ENCODE measurements at regions not wholly inside any gene's neighbourhood (a gene's known extent, or its start where the extent isn't known, plus 50 kb on each side); places are given as distances from the start of the nearest gene placed in this dataset.
"Not testable (repeated sequence)": the region's sequence is repeated elsewhere in the genome, so short reads cannot be mapped to it uniquely, and the experiment has no call there.

GRCh38 chr5:19240170-19240569 is 747.8 kb downstream of the CDH18 start:
- H3K9me3 Mint-ChIP-seq, result peaks cover 35% of the 10 kb centered on the region
- H3K27me3 Mint-ChIP-seq (ENCODE audit: low read depth), result no peaks in the 10 kb centered on the region
- H3K4me1 Mint-ChIP-seq (ENCODE audit: low read depth), result no peaks in the 10 kb centered on the region
- no peak overlapping the region for H3K27ac Mint-ChIP-seq
- H3K4me3 Mint-ChIP-seq (ENCODE audit: low read depth), result no peak overlapping the region
- no peak for DNase-seq (ENCODE audit: low spot score)
- no peaks in the 10 kb centered on the region for H3K36me3 Mint-ChIP-seq (ENCODE audit: low read depth)
- intact Hi-C loops (cut with micrococcal nuclease), result no loop called here

GRCh38 chr5:19241690-19242089 is 746.3 kb downstream of the CDH18 start:
- Mint-ChIP-seq H3K36me3 (ENCODE audit: low read depth) (no peaks in the 10 kb centered on the region), H3K9me3 (peaks cover 44% of the 10 kb centered on the region), H3K4me3 (ENCODE audit: low read depth) (no peak overlapping the region), H3K27me3 (ENCODE audit: low read depth) (no peaks in the 10 kb centered on the region), H3K4me1 (ENCODE audit: low read depth) (no peaks in the 10 kb centered on the region), H3K27ac (no peak overlapping the region)
- intact Hi-C loops (cut with micrococcal nuclease), result no loop called here
- no peak for DNase-seq (ENCODE audit: low spot score)

- H3K36me3 Mint-ChIP-seq (ENCODE audit: low read depth); H3K4me1 Mint-ChIP-seq (ENCODE audit: low read depth); H3K27me3 Mint-ChIP-seq (ENCODE audit: low read depth); H3K4me3 Mint-ChIP-seq (ENCODE audit: low read depth); intact Hi-C loops (cut with micrococcal nuclease); H3K27ac Mint-ChIP-seq; DNase-seq (ENCODE audit: low spot score): not testable (repeated sequence)
- H3K9me3 Mint-ChIP-seq, result peaks cover 37% of the 10 kb centered on the region
Observed at GRCh38 chr5:19246191-19246590, 741.8 kb downstream of the CDH18 start.

GRCh38 chr5:19247302-19247701 is 740.7 kb downstream of the CDH18 start:
- no peaks in the 10 kb centered on the region for H3K27me3 Mint-ChIP-seq (ENCODE audit: low read depth)
- peaks cover 38% of the 10 kb centered on the region for H3K9me3 Mint-ChIP-seq
- H3K4me1 Mint-ChIP-seq (ENCODE audit: low read depth), result no peaks in the 10 kb centered on the region
- H3K4me3 Mint-ChIP-seq (ENCODE audit: low read depth), result no peak overlapping the region
- no peak for DNase-seq (ENCODE audit: low spot score)
- intact Hi-C loops (cut with micrococcal nuclease), result no loop called here
- no peak overlapping the region for H3K27ac Mint-ChIP-seq
- no peaks in the 10 kb centered on the region for H3K36me3 Mint-ChIP-seq (ENCODE audit: low read depth)

- no peaks in the 10 kb centered on the region for H3K27me3 Mint-ChIP-seq (ENCODE audit: low read depth)
- no peak for DNase-seq (ENCODE audit: low spot score)
- peaks cover 33% of the 10 kb centered on the region for H3K9me3 Mint-ChIP-seq
- H3K27ac Mint-ChIP-seq, result no peak overlapping the region
- intact Hi-C loops (cut with micrococcal nuclease), result no loop called here
- no peak overlapping the region for H3K4me3 Mint-ChIP-seq (ENCODE audit: low read depth)
- H3K36me3 Mint-ChIP-seq (ENCODE audit: low read depth), result no peaks in the 10 kb centered on the region
- H3K4me1 Mint-ChIP-seq (ENCODE audit: low read depth), result no peaks in the 10 kb centered on the region
Observed at GRCh38 chr5:19256036-19256435, 732.0 kb downstream of the CDH18 start.

- Mint-ChIP-seq H3K27ac (no peak overlapping the region), H3K4me3 (ENCODE audit: low read depth) (no peak overlapping the region), H3K4me1 (ENCODE audit: low read depth) (no peaks in the 10 kb centered on the region)
Observed at GRCh38 chr5:19258686-19259085, 729.3 kb downstream of the CDH18 start.

GRCh38 chr5:19261879-19262278 is 726.1 kb downstream of the CDH18 start:
- no peaks in the 10 kb centered on the region for H3K36me3 Mint-ChIP-seq (ENCODE audit: low read depth)
- DNase-seq (ENCODE audit: low spot score), result no peak
- intact Hi-C loops (cut with micrococcal nuclease), result no loop called here
- H3K4me1 Mint-ChIP-seq (ENCODE audit: low read depth), result no peaks in the 10 kb centered on the region
- peaks cover 47% of the 10 kb centered on the region for H3K9me3 Mint-ChIP-seq
- H3K4me3 Mint-ChIP-seq (ENCODE audit: low read depth), result no peak overlapping the region
- H3K27ac Mint-ChIP-seq, result no peak overlapping the region
- H3K27me3 Mint-ChIP-seq (ENCODE audit: low read depth), result no peaks in the 10 kb centered on the region

More at GRCh38 chr5:19258686-19259085, 729.3 kb downstream of the CDH18 start:
- DNase-seq (ENCODE audit: low spot score), result no peak
- Mint-ChIP-seq H3K36me3 (ENCODE audit: low read depth) (no peaks in the 10 kb centered on the region), H3K9me3 (peaks cover 38% of the 10 kb centered on the region), H3K27me3 (ENCODE audit: low read depth) (no peaks in the 10 kb centered on the region)
- intact Hi-C loops (cut with micrococcal nuclease), result no loop called here

- Mint-ChIP-seq H3K27ac (no peak overlapping the region), H3K9me3 (peaks cover 51% of the 10 kb centered on the region), H3K4me3 (ENCODE audit: low read depth) (no peak overlapping the region), H3K36me3 (ENCODE audit: low read depth) (no peaks in the 10 kb centered on the region), H3K27me3 (ENCODE audit: low read depth) (no peaks in the 10 kb centered on the region), H3K4me1 (ENCODE audit: low read depth) (no peaks in the 10 kb centered on the region)
- no peak for DNase-seq (ENCODE audit: low spot score)
- intact Hi-C loops (cut with micrococcal nuclease), result no loop called here
Observed at GRCh38 chr5:19264821-19265220, 723.2 kb downstream of the CDH18 start.

- intact Hi-C loops (cut with micrococcal nuclease), result no loop called here
- no peaks in the 10 kb centered on the region for H3K4me1 Mint-ChIP-seq (ENCODE audit: low read depth)
- no peak overlapping the region for H3K27ac Mint-ChIP-seq
- no peak for DNase-seq (ENCODE audit: low spot score)
- H3K4me3 Mint-ChIP-seq (ENCODE audit: low read depth), result no peak overlapping the region
- peaks cover 39% of the 10 kb centered on the region for H3K9me3 Mint-ChIP-seq
- H3K27me3 Mint-ChIP-seq (ENCODE audit: low read depth), result no peaks in the 10 kb centered on the region
- H3K36me3 Mint-ChIP-seq (ENCODE audit: low read depth), result no peaks in the 10 kb centered on the region
Observed at GRCh38 chr5:19266791-19267190, 721.2 kb downstream of the CDH18 start.

GRCh38 chr5:19270153-19270552 is 717.8 kb downstream of the CDH18 start:
- Mint-ChIP-seq H3K36me3 (ENCODE audit: low read depth) (no peaks in the 10 kb centered on the region), H3K9me3 (peaks cover 36% of the 10 kb centered on the region), H3K27ac (no peak overlapping the region), H3K4me3 (ENCODE audit: low read depth) (no peak overlapping the region), H3K4me1 (ENCODE audit: low read depth) (no peaks in the 10 kb centered on the region), H3K27me3 (ENCODE audit: low read depth) (no peaks in the 10 kb centered on the region)
- no peak for DNase-seq (ENCODE audit: low spot score)
- intact Hi-C loops (cut with micrococcal nuclease), result no loop called here

- Mint-ChIP-seq H3K27me3 (ENCODE audit: low read depth) (no peaks in the 10 kb centered on the region), H3K4me3 (ENCODE audit: low read depth) (no peak overlapping the region), H3K4me1 (ENCODE audit: low read depth) (no peaks in the 10 kb centered on the region), H3K36me3 (ENCODE audit: low read depth) (no peaks in the 10 kb centered on the region), H3K9me3 (peaks cover 37% of the 10 kb centered on the region), H3K27ac (no peak overlapping the region)
- no peak for DNase-seq (ENCODE audit: low spot score)
- intact Hi-C loops (cut with micrococcal nuclease), result no loop called here
Observed at GRCh38 chr5:19274578-19274977, 713.4 kb downstream of the CDH18 start.

- Mint-ChIP-seq H3K27ac (no peak overlapping the region), H3K4me1 (ENCODE audit: low read depth) (no peaks in the 10 kb centered on the region), H3K9me3 (peaks cover 20% of the 10 kb centered on the region), H3K4me3 (ENCODE audit: low read depth) (no peak overlapping the region), H3K27me3 (ENCODE audit: low read depth) (no peaks in the 10 kb centered on the region), H3K36me3 (ENCODE audit: low read depth) (no peaks in the 10 kb centered on the region)
- DNase-seq (ENCODE audit: low spot score), result no peak
- intact Hi-C loops (cut with micrococcal nuclease), result no loop called here
Observed at GRCh38 chr5:19285286-19285685, 702.7 kb downstream of the CDH18 start.

GRCh38 chr5:19287548-19288277 is 700.3 kb downstream of the CDH18 start:
- peaks cover 23% of the 10 kb centered on the region for H3K9me3 Mint-ChIP-seq
- H3K4me3 Mint-ChIP-seq (ENCODE audit: low read depth); DNase-seq (ENCODE audit: low spot score); H3K36me3 Mint-ChIP-seq (ENCODE audit: low read depth); H3K27me3 Mint-ChIP-seq (ENCODE audit: low read depth); H3K4me1 Mint-ChIP-seq (ENCODE audit: low read depth); intact Hi-C loops (cut with micrococcal nuclease); H3K27ac Mint-ChIP-seq: not testable (repeated sequence)

- H3K4me3 Mint-ChIP-seq (ENCODE audit: low read depth); DNase-seq (ENCODE audit: low spot score); intact Hi-C loops (cut with micrococcal nuclease); H3K27ac Mint-ChIP-seq; H3K36me3 Mint-ChIP-seq (ENCODE audit: low read depth); H3K4me1 Mint-ChIP-seq (ENCODE audit: low read depth); H3K27me3 Mint-ChIP-seq (ENCODE audit: low read depth): not testable (repeated sequence)
- peaks cover 24% of the 10 kb centered on the region for H3K9me3 Mint-ChIP-seq
Observed at GRCh38 chr5:19288311-19288710, 699.7 kb downstream of the CDH18 start.

Data from activated T-helper 2 cell treated with anti-CD3 and anti-CD28 coated beads, Interferon-gamma antibody, Interleukin-2, Interleukin-4, amounts not matched to agents 10 μg/mL and 5 μg/mL and 100 μg/mL, durations not matched to agents 14 hours and 24 hours and 36 hours (primary cell).